Astrocyte (in vitro differentiated cells and primary cell): ENCODE measurements at regions not wholly inside any gene's neighbourhood (a gene's known extent, or its start where the extent isn't known, plus 50 kb on each side); places are given as distances from the start of the nearest gene placed in this dataset.

Experiments used
- DNase-seq: peaks from one replicate; pipeline ENCODE4 v3.0.0-alpha.2; 2010; ENCODE audit warnings: low read depth
- FAIRE-seq: peaks from 2 replicates; lab custom pipeline; 2011; peaks lifted over from hg19 to GRCh38; lab: Jason Lieb, UNC
- H2AFZ ChIP-seq: 2 replicates; pipeline ENCODE4 v1.6.0; 2012; ENCODE audit warnings: low read depth, low read length, inconsistent platforms
- H3K27ac ChIP-seq: 2 replicates; pipeline ENCODE4 v1.5.1; 2011; ENCODE audit warnings: low read depth, low read length, inconsistent platforms
- H3K27me3 ChIP-seq: 2 replicates; pipeline ENCODE4 v1.6.0; 2011; ENCODE audit warnings: low read length, inconsistent platforms; ENCODE audit not compliant: insufficient read depth
- H3K36me3 ChIP-seq: 2 replicates; pipeline ENCODE4 v1.5.1; 2011; ENCODE audit warnings: low read length, inconsistent platforms; ENCODE audit not compliant: insufficient read depth
- H3K4me1 ChIP-seq: 2 replicates; pipeline ENCODE4 v1.5.1; 2011; ENCODE audit warnings: low read length, inconsistent platforms; ENCODE audit not compliant: insufficient read depth
- H3K4me2 ChIP-seq: 2 replicates; pipeline ENCODE4 v1.6.0; 2012; ENCODE audit warnings: low read length, inconsistent platforms
- H3K4me3 ChIP-seq: 2 replicates; pipeline ENCODE4 v1.5.1; 2011; ENCODE audit warnings: low read depth, mild to moderate bottlenecking, low read length, inconsistent platforms; ENCODE audit not compliant: insufficient read depth
- H3K79me2 ChIP-seq: 2 replicates; pipeline ENCODE4 v1.6.0; 2012; ENCODE audit warnings: mild to moderate bottlenecking, low read length, inconsistent platforms; ENCODE audit not compliant: insufficient read depth
- H3K9ac ChIP-seq: 2 replicates; pipeline ENCODE4 v1.6.0; 2012; ENCODE audit warnings: mild to moderate bottlenecking, low read length, inconsistent platforms
- H3K9me3 ChIP-seq: 2 replicates; pipeline ENCODE4 v1.5.1; 2012; ENCODE audit warnings: low read depth, mild to moderate bottlenecking, low read length, inconsistent platforms; ENCODE audit not compliant: insufficient read depth
- H4K20me1 ChIP-seq: 2 replicates; pipeline ENCODE4 v1.6.0; 2012; ENCODE audit warnings: low read length, inconsistent platforms; ENCODE audit not compliant: insufficient read depth
- H3K27ac Mint-ChIP-seq: one replicate; pipeline ENCODE4 v1.8.0; 2021; ENCODE audit warnings: mild to moderate bottlenecking, mixed read lengths; ENCODE audit not compliant: unreplicated experiment
- H3K27me3 Mint-ChIP-seq: one replicate; pipeline ENCODE4 v1.8.0; 2021; ENCODE audit warnings: low read depth, mixed read lengths; ENCODE audit not compliant: unreplicated experiment
- H3K36me3 Mint-ChIP-seq: one replicate; pipeline ENCODE4 v1.8.0; 2021; ENCODE audit warnings: low read depth, mixed read lengths; ENCODE audit not compliant: unreplicated experiment
- H3K4me1 Mint-ChIP-seq: one replicate; pipeline ENCODE4 v1.8.0; 2021; ENCODE audit warnings: low read depth, mixed read lengths; ENCODE audit not compliant: unreplicated experiment
- H3K4me3 Mint-ChIP-seq: one replicate; pipeline ENCODE4 v1.8.0; 2021; ENCODE audit warnings: mild to moderate bottlenecking, moderate library complexity, mixed read lengths; ENCODE audit not compliant: unreplicated experiment
- H3K9me3 Mint-ChIP-seq: one replicate; pipeline ENCODE4 v1.8.0; 2021; ENCODE audit warnings: mild to moderate bottlenecking, mixed read lengths; ENCODE audit not compliant: unreplicated experiment
- CTCF ChIP-seq: IDR thresholded peaks from 2 replicates; pipeline ENCODE4 v1.5.1; 2011; ENCODE audit warnings: low read depth, mild to moderate bottlenecking, inconsistent platforms, low read length, moderate library complexity; ENCODE audit not compliant: insufficient read depth
- EZH2 ChIP-seq: IDR thresholded peaks from 2 replicates; pipeline ENCODE4 v1.6.1; 2012; ENCODE audit warnings: mild to moderate bottlenecking, low read length, inconsistent platforms; ENCODE audit not compliant: insufficient read depth

GRCh38 chr6:156451088-156451487, 326.1 kb upstream of the ARID1B start:
- Histone ChIP-seq H3K9me3 (no peaks in the 10 kb centered on the region), H3K4me3 (no peak overlapping the region), H4K20me1 (no peaks in the 10 kb centered on the region), H2AFZ (no peak overlapping the region), H3K9ac (no peak overlapping the region), H3K27me3 (no peaks in the 10 kb centered on the region), H3K4me2 (no peak overlapping the region), H3K4me1 (no peaks in the 10 kb centered on the region), H3K36me3 (no peaks in the 10 kb centered on the region), H3K27ac (no peak overlapping the region), H3K79me2 (no peaks in the 10 kb centered on the region)
- H3K27me3 Mint-ChIP-seq: no peaks in the 10 kb centered on the region
- no peak overlapping the region for H3K4me3 Mint-ChIP-seq
- TF ChIP-seq EZH2 (no peak), CTCF (no peak)
- H3K9me3 Mint-ChIP-seq: no peaks in the 10 kb centered on the region
- DNase-seq: no peak
- peaks cover 8% of the 10 kb centered on the region for H3K4me1 Mint-ChIP-seq
- H3K36me3 Mint-ChIP-seq: no peaks in the 10 kb centered on the region
- H3K27ac Mint-ChIP-seq: no peak overlapping the region
- FAIRE-seq: no peak

- Histone ChIP-seq H3K4me1 (no peaks in the 10 kb centered on the region), H4K20me1 (no peaks in the 10 kb centered on the region), H3K79me2 (no peaks in the 10 kb centered on the region), H2AFZ (no peak overlapping the region), H3K36me3 (no peaks in the 10 kb centered on the region), H3K4me2 (no peak overlapping the region), H3K27me3 (no peaks in the 10 kb centered on the region), H3K27ac (no peak overlapping the region), H3K4me3 (no peak overlapping the region), H3K9ac (no peak overlapping the region), H3K9me3 (no peaks in the 10 kb centered on the region)
- Mint-ChIP-seq H3K27ac (no peak overlapping the region), H3K4me1 (peaks cover 8% of the 10 kb centered on the region), H3K4me3 (no peak overlapping the region), H3K36me3 (no peaks in the 10 kb centered on the region), H3K9me3 (no peaks in the 10 kb centered on the region), H3K27me3 (no peaks in the 10 kb centered on the region)
- no peak for TF ChIP-seq CTCF
- TF ChIP-seq EZH2: no peak
- no peak for FAIRE-seq
- no peak for DNase-seq
Observed at GRCh38 chr6:156450421-156450820, 326.8 kb upstream of the ARID1B start.

GRCh38 chr6:156449569-156449968, 327.6 kb upstream of the ARID1B start:
- H3K36me3 ChIP-seq: no peaks in the 10 kb centered on the region
- H3K79me2 ChIP-seq: no peaks in the 10 kb centered on the region
- Mint-ChIP-seq H3K4me1 (peaks cover 8% of the 10 kb centered on the region), H3K4me3 (no peak overlapping the region), H3K27ac (peak overlapping the region; percentile 50), H3K27me3 (peaks cover 3% of the 10 kb centered on the region), H3K9me3 (no peaks in the 10 kb centered on the region), H3K36me3 (no peaks in the 10 kb centered on the region)
- H3K4me1 ChIP-seq: no peaks in the 10 kb centered on the region
- H3K4me2 ChIP-seq: no peak overlapping the region
- TF ChIP-seq EZH2: no peak
- H4K20me1 ChIP-seq: no peaks in the 10 kb centered on the region
- H3K4me3 ChIP-seq: no peak overlapping the region
- DNase-seq (no peak), FAIRE-seq (no peak)
- no peak overlapping the region for H3K27ac ChIP-seq
- H3K9ac ChIP-seq: no peak overlapping the region
- H3K27me3 ChIP-seq: no peaks in the 10 kb centered on the region
- H3K9me3 ChIP-seq: no peaks in the 10 kb centered on the region
- no peak overlapping the region for H2AFZ ChIP-seq
